IPS-20b (cell line): ENCODE measurements at regions not wholly inside any gene's neighbourhood (a gene's known extent, or its start where the extent isn't known, plus 50 kb on each side); places are given as distances from the start of the nearest gene placed in this dataset.

Experiments used
- H3K27ac ChIP-seq: one replicate; pipeline ENCODE4 v1.5.1; 2013; ENCODE audit warnings: low read length
- H3K27me3 ChIP-seq: 2 replicates; pipeline ENCODE4 v1.6.1; 2013; ENCODE audit warnings: mild to moderate bottlenecking, low read length, inconsistent platforms; ENCODE audit not compliant: insufficient read depth
- H3K36me3 ChIP-seq: 2 replicates; pipeline ENCODE4 v1.6.1; 2013; ENCODE audit warnings: low read depth, mild to moderate bottlenecking, inconsistent platforms, low read length, moderate library complexity; ENCODE audit not compliant: insufficient read depth
- H3K4me1 ChIP-seq: 2 replicates; pipeline ENCODE4 v1.6.1; 2013; ENCODE audit warnings: mild to moderate bottlenecking, control low read depth, inconsistent platforms, low read length, moderate library complexity; ENCODE audit not compliant: insufficient read depth
- H3K4me3 ChIP-seq: 2 replicates; pipeline ENCODE4 v1.5.1; 2013; ENCODE audit warnings: mild to moderate bottlenecking, low read length, inconsistent platforms
- H3K9ac ChIP-seq: 2 replicates; pipeline ENCODE4 v1.6.1; 2013; ENCODE audit warnings: low read depth, mild to moderate bottlenecking, inconsistent platforms, low read length, moderate library complexity
- H3K9me3 ChIP-seq: 2 replicates; pipeline ENCODE4 v1.6.1; 2013; ENCODE audit warnings: mild to moderate bottlenecking, low read depth, low read length, inconsistent platforms; ENCODE audit not compliant: insufficient read depth

- no peaks in the 10 kb centered on the region for H3K9me3 ChIP-seq
- H3K36me3 ChIP-seq = no peaks in the 10 kb centered on the region
- H3K27ac ChIP-seq = no peak overlapping the region
- no peaks in the 10 kb centered on the region for H3K27me3 ChIP-seq
- no peak overlapping the region for H3K9ac ChIP-seq
- H3K4me1 ChIP-seq = peaks cover 15% of the 10 kb centered on the region; the same call in 1 of the 2 replicates
- H3K4me3 ChIP-seq = no peak overlapping the region
Measured at GRCh38 chr18:46282646-46283045, 178.5 kb downstream of the HAUS1 start.

DNA sequence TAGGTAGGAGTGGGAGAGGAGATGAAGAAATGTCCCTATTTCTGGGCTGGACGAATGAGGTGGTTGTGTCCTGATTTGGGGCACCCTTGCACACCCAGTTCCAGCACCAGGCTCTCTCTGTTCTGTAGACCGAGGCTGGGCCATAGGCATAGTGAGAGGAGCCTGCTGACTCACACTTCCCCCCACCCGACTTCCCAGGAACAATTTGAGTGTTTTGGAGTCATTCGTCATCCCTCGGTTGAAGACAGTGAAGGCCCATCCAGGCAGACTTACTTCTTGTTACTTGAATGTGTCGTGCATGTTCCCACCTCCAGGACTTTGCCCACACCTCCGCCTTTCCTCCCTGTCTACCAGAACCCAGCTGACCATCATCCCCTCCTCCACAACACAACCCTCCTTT lies 179.1 kb downstream of the HAUS1 start:
- Histone ChIP-seq H3K9me3 (no peaks in the 10 kb centered on the region), H3K4me3 (no peak overlapping the region), H3K9ac (no peak overlapping the region), H3K36me3 (no peaks in the 10 kb centered on the region), H3K27ac (no peak overlapping the region), H3K27me3 (no peaks in the 10 kb centered on the region), H3K4me1 (peaks cover 12% of the 10 kb centered on the region; the same call in 1 of the 2 replicates)

- Histone ChIP-seq H3K36me3 (no peaks in the 10 kb centered on the region), H3K9me3 (no peaks in the 10 kb centered on the region), H3K27ac (no peak overlapping the region), H3K9ac (no peak overlapping the region), H3K27me3 (no peaks in the 10 kb centered on the region), H3K4me3 (no peak overlapping the region), H3K4me1 (peaks cover 6% of the 10 kb centered on the region; the same call in 1 of the 2 replicates)
Measured at GRCh38 chr18:46283895-46284295, 179.7 kb downstream of the HAUS1 start.

DNA sequence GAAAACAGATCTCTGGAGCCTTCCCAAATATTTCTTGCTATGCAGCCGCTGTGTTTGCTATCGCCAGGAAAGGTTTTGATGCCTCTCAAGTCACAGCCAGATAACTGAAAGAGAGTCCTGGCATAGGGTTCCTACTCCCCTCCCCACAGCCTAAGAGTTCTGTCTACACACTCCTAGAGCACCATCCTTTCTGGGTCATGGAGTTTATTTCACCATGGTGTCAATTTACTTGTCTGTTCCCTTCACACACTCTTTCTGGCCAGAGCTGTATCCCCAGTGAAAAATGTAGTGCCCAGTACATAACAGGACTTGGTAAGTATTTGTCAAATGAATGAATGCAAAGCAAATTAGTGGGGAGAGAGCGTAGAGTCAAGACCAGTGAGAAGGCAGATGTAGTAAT lies 185.3 kb downstream of the HAUS1 start:
- Histone ChIP-seq H3K4me3 (no peak overlapping the region), H3K4me1 (peaks cover 5% of the 10 kb centered on the region), H3K9me3 (no peaks in the 10 kb centered on the region), H3K36me3 (no peaks in the 10 kb centered on the region), H3K9ac (no peak overlapping the region), H3K27me3 (no peaks in the 10 kb centered on the region), H3K27ac (no peak overlapping the region)

DNA sequence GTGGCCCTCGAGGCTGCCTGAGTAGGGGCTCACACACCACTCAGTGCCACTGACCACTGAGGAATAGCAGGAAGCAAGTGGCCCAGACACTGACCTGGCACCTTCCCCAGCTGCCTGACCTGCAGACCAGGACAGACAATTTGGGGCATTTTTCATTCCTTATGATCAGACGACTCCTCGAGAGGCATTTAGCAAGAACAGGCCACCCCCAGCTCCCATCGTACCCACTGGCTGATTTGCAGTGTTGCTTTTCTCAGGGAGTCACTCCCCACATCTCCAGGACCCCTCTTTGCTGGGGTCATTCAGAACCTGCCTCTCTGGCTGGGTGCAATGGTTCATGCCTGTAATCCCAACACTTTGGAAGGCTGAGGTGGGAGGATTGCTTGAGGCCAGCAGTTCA lies 185.7 kb downstream of the HAUS1 start:
- H3K27ac ChIP-seq = no peak overlapping the region
- no peak overlapping the region for H3K4me3 ChIP-seq
- no peaks in the 10 kb centered on the region for H3K36me3 ChIP-seq
- H3K4me1 ChIP-seq = peaks cover 5% of the 10 kb centered on the region
- H3K9ac ChIP-seq = no peak overlapping the region
- no peaks in the 10 kb centered on the region for H3K27me3 ChIP-seq
- H3K9me3 ChIP-seq = no peaks in the 10 kb centered on the region

- no peak overlapping the region for H3K9ac ChIP-seq
- H3K27ac ChIP-seq = no peak overlapping the region
- no peaks in the 10 kb centered on the region for H3K27me3 ChIP-seq
- H3K9me3 ChIP-seq = no peaks in the 10 kb centered on the region
- peaks cover 5% of the 10 kb centered on the region for H3K4me1 ChIP-seq
- H3K4me3 ChIP-seq = no peak overlapping the region
- H3K36me3 ChIP-seq = no peaks in the 10 kb centered on the region
Measured at GRCh38 chr18:46290440-46291020, 186.3 kb downstream of the HAUS1 start.

DNA sequence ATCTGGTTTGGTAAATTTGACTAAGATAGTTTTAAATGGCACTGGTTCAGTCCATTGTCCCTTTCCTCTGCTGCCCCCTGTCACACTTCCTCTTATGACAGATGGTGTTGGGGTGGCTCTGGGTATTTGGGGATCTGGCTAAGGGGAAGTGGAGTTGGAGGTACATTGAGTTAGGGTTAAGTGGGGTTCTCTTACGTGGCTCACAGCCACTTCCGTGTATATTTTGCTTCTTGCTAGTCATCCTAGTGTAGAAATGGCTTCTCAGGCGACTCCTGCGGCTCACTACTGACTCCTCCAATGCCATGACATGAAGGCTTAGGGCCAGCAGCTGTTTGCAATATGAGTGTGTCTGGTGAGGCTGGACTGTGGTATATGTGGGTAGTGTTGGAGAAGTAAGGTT lies 187.0 kb downstream of the HAUS1 start:
- H3K27ac ChIP-seq = no peak overlapping the region
- no peaks in the 10 kb centered on the region for H3K36me3 ChIP-seq
- H3K4me1 ChIP-seq = peaks cover 5% of the 10 kb centered on the region

GRCh38 chr18:46293742-46294181 lies 189.6 kb downstream of the HAUS1 start:
- Histone ChIP-seq H3K4me3 (no peak overlapping the region), H3K9me3 (no peaks in the 10 kb centered on the region), H3K4me1 (peaks cover 5% of the 10 kb centered on the region), H3K27me3 (no peaks in the 10 kb centered on the region), H3K36me3 (no peaks in the 10 kb centered on the region), H3K27ac (no peak overlapping the region), H3K9ac (no peak overlapping the region)

More for the DNA sequence above, 187.0 kb downstream of the HAUS1 start:
- no peak overlapping the region for H3K9ac ChIP-seq
- H3K27me3 ChIP-seq = no peaks in the 10 kb centered on the region
- no peaks in the 10 kb centered on the region for H3K9me3 ChIP-seq
- H3K4me3 ChIP-seq = no peak overlapping the region

DNA sequence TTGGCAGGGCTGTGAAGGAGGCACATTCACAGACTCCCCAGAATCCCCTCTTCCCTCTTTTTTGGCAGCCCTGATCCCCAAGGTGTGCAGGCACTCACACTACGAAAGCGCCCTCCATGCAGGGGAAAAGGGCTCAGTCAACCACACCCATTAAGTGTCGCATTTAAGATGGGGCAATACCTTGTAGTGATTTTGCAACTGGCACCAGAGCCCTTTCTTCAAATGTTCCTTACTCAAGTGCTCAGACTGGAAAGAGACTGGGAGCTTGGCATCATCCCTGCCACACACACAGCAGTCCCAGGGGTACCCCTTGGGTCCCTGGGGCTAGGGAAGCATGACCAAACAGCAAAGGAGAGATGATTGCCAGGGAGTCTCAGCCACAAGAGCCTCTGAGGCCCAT lies 190.1 kb downstream of the HAUS1 start:
- no peak overlapping the region for H3K27ac ChIP-seq

GRCh38 chr18:46294751-46295150 lies 190.6 kb downstream of the HAUS1 start:
- no peak overlapping the region for H3K4me3 ChIP-seq
- H3K9me3 ChIP-seq = no peaks in the 10 kb centered on the region
- H3K27ac ChIP-seq = no peak overlapping the region
- no peak overlapping the region for H3K9ac ChIP-seq
- no peaks in the 10 kb centered on the region for H3K36me3 ChIP-seq
- H3K27me3 ChIP-seq = no peaks in the 10 kb centered on the region
- H3K4me1 ChIP-seq = peaks cover 5% of the 10 kb centered on the region

More for the DNA sequence above, 190.1 kb downstream of the HAUS1 start:
- Histone ChIP-seq H3K4me1 (peaks cover 5% of the 10 kb centered on the region), H3K4me3 (no peak overlapping the region), H3K9ac (no peak overlapping the region), H3K36me3 (no peaks in the 10 kb centered on the region), H3K27me3 (no peaks in the 10 kb centered on the region), H3K9me3 (no peaks in the 10 kb centered on the region)

DNA sequence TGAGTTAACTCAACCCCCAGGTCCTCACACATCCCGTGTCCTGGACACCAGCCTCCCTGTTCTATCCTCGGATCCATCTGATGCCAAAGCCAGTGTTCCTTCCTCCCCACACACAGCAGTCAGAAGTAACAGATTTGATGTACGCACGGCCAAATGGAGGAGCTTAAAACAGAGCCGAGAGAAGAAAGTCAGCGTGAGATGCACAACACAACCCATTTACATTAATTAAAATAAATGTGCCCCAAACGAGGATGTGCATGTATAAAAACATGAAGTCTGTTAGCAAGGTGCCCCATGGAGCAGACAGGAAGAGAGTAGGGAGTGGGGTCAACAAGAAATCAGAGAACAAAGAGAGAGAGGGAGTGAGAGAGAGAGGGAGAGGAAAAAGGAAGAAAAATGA lies 191.2 kb downstream of the HAUS1 start:
- Histone ChIP-seq H3K36me3 (no peaks in the 10 kb centered on the region), H3K9me3 (no peaks in the 10 kb centered on the region), H3K4me3 (no peak overlapping the region), H3K27ac (no peak overlapping the region), H3K9ac (no peak overlapping the region), H3K4me1 (peaks cover 5% of the 10 kb centered on the region), H3K27me3 (no peaks in the 10 kb centered on the region)

DNA sequence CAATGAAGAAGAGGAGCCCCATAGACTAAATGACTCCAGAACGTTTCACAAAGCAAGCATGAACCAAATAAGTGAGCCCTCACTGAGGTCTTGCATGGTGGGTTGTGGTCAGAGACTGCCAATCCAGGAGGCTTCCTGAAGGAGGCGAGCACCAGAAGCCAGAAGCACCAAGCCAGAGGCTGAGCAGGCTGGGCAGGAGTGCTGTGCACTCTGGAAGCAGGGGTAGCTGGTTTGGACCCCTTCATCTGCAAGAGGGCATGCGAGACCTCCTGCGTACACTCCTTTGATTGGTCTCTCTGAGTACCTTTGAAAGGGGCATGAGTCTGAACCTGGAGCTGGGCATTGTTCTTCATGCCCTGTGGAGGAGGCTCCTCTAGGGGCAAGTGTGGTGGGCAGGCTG lies 192.5 kb downstream of the HAUS1 start:
- Histone ChIP-seq H3K27ac (no peak overlapping the region), H3K4me3 (no peak overlapping the region)

More for the DNA sequence above, 192.5 kb downstream of the HAUS1 start:
- peaks cover 5% of the 10 kb centered on the region for H3K4me1 ChIP-seq
- no peaks in the 10 kb centered on the region for H3K27me3 ChIP-seq
- H3K9ac ChIP-seq = no peak overlapping the region
- H3K9me3 ChIP-seq = no peaks in the 10 kb centered on the region
- H3K36me3 ChIP-seq = no peaks in the 10 kb centered on the region
